PC-3 (cell line): ENCODE measurements at regions not wholly inside any gene's neighbourhood (a gene's known extent, or its start where the extent isn't known, plus 50 kb on each side); places are given as distances from the start of the nearest gene placed in this dataset.

Experiments
- ATAC-seq: fragments of 200-7000 bp; cut with Tn5 transposase; 2 replicates; pipeline ENCODE4 v1.9.1; 2020; ENCODE audit warnings: mild to moderate bottlenecking, moderate library complexity
- BruUV-seq: library from RNA; stranded (reverse); fragments of 400-500 nt; replicated peaks from 2 replicates; lab custom pipeline; 2021; lab: Mats Ljungman, UMichigan
- CTCF ChIA-PET: fragments of 300-600 bp; sonication (Branson Sonifier 250); formaldehyde crosslinking; loops from one replicate; lab custom pipeline; 2022; ENCODE audit warnings: antibody characterized with exemption; lab: Charles Lee
- POLR2A ChIA-PET: fragments of 300-600 bp; sonication (Branson Sonifier 250); formaldehyde crosslinking; loops from one replicate; lab custom pipeline; 2022; ENCODE audit warnings: antibody characterized with exemption; ENCODE audit not compliant: unreplicated experiment; lab: Charles Lee
- DNase-seq: peaks from one replicate; pipeline ENCODE4 v3.0.0-alpha.2; 2015
- H2AFZ ChIP-seq: fragments of 300-600 bp; sonication (generic); 2 replicates; pipeline ENCODE4 v1.6.0; 2016; ENCODE audit warnings: antibody characterized with exemption, low read length
- H3F3A ChIP-seq: fragments of 300-600 bp; sonication (generic); one replicate; pipeline ENCODE4 v1.6.0; 2017; ENCODE audit warnings: antibody characterized with exemption, low read length, control low read depth, mild to moderate bottlenecking; ENCODE audit not compliant: unreplicated experiment
- H3K27ac ChIP-seq: fragments of 300-600 bp; sonication (generic); 2 replicates; pipeline ENCODE4 v1.5.1; 2016; ENCODE audit warnings: mild to moderate bottlenecking, low read length
- H3K27me3 ChIP-seq: fragments of 300-600 bp; sonication (generic); 2 replicates; pipeline ENCODE4 v1.6.1; 2016; ENCODE audit warnings: low read length, mixed read lengths
- H3K36me3 ChIP-seq: fragments of 300-600 bp; sonication (generic); 2 replicates; pipeline ENCODE4 v1.6.1; 2016; ENCODE audit warnings: low read depth, mixed run types, low read length, mixed read lengths
- H3K4me1 ChIP-seq: fragments of 300-600 bp; sonication (generic); 2 replicates; pipeline ENCODE4 v1.5.1; 2016; ENCODE audit warnings: low read length; ENCODE audit not compliant: insufficient read depth
- H3K4me2 ChIP-seq: fragments of 300-600 bp; sonication (generic); 2 replicates; pipeline ENCODE4 v1.6.0; 2016; ENCODE audit warnings: low read length
- H3K4me3 ChIP-seq: fragments of 300-600 bp; sonication (generic); 2 replicates; pipeline ENCODE4 v1.5.1; 2016; ENCODE audit warnings: mild to moderate bottlenecking, low read length, mixed read lengths
- H3K79me2 ChIP-seq: fragments of 300-600 bp; sonication (generic); 2 replicates; pipeline ENCODE4 v1.6.1; 2017; ENCODE audit warnings: low read length, mixed read lengths
- H3K9ac ChIP-seq: fragments of 300-600 bp; sonication (generic); 2 replicates; pipeline ENCODE4 v1.6.0; 2016; ENCODE audit warnings: mild to moderate bottlenecking, low read length
- H3K9me2 ChIP-seq: fragments of 300-600 bp; sonication (generic); replicated peaks from 2 replicates; pipeline ENCODE4 v1.6.1; 2016; ENCODE audit warnings: mixed run types, low read length, mixed read lengths
- H3K9me3 ChIP-seq: fragments of 300-600 bp; sonication (generic); 2 replicates; pipeline ENCODE4 v1.6.1; 2016; ENCODE audit warnings: low read length, mixed read lengths
- H4K20me1 ChIP-seq: fragments of 300-600 bp; sonication (generic); 2 replicates; pipeline ENCODE4 v1.6.1; 2016; ENCODE audit warnings: low read length, mixed read lengths
- EZH2 ChIP-seq: fragments of 300-600 bp; sonication (generic); IDR thresholded peaks from one replicate; pipeline ENCODE4 v1.6.1; 2017; ENCODE audit warnings: antibody characterized with exemption, mild to moderate bottlenecking, low read length; ENCODE audit not compliant: unreplicated experiment
- EZH2phosphoT487 ChIP-seq: fragments of 300-600 bp; sonication (generic); IDR thresholded peaks from 2 replicates; pipeline ENCODE4 v1.6.1; 2018; ENCODE audit warnings: mild to moderate bottlenecking, antibody characterized with exemption, low read length, borderline replicate concordance
- intact Hi-C: fragments of 100-400 bp; cut with micrococcal nuclease; formaldehyde crosslinking; loops from 2 replicates; pipeline ENCODE4 v1.9.0; 2023
- TF ChIP-seq, protein P1 (sequence below): fragments of 300-600 bp; sonication (generic); conservative IDR thresholded peaks from 2 replicates; pipeline ENCODE4 v1.5.1; 2017; ENCODE audit warnings: antibody characterized with exemption, low read depth, mild to moderate bottlenecking, low read length

DNA sequence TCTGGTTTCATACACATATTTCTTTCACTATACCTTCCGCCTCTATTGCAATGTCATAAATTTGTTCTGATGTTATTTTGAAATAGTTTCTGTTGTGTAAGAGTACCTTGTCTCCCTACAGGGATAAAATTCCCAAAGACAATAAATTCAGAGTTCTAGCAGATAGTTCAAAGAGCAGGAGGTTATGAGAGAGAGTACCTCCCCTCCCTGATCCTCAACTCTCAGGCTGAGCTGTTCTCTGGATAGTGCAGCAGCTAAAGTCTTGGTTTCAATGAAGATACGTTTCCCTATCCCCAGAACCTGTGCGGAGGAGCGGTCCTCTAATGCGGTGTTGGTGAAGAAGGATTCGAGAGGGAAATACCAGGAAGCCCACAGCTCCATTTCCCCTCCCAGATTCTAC lies 190.2 kb upstream of the CPHXL start:
- Histone ChIP-seq H3K9me3 (no peaks in the 10 kb centered on the region), H3K79me2 (no peaks in the 10 kb centered on the region), H3K27ac (no peak overlapping the region), H2AFZ (no peak overlapping the region), H3K36me3 (no peaks in the 10 kb centered on the region), H3K4me1 (no peaks in the 10 kb centered on the region), H3K27me3 (peaks cover 58% of the 10 kb centered on the region), H3K9ac (no peak overlapping the region), H3K9me2 (no peaks in the 10 kb centered on the region), H3K4me3 (no peak overlapping the region), H3K4me2 (no peak overlapping the region), H3F3A (no peaks in the 10 kb centered on the region), H4K20me1 (no peaks in the 10 kb centered on the region)
- BruUV-seq = no TSS peak
- intact Hi-C loops = no loop called here
- no peak for ATAC-seq
- CTCF ChIA-PET = no interaction called here
- DNase-seq = no peak
- POLR2A ChIA-PET = no interaction called here
- TF ChIP-seq, protein P1, sequence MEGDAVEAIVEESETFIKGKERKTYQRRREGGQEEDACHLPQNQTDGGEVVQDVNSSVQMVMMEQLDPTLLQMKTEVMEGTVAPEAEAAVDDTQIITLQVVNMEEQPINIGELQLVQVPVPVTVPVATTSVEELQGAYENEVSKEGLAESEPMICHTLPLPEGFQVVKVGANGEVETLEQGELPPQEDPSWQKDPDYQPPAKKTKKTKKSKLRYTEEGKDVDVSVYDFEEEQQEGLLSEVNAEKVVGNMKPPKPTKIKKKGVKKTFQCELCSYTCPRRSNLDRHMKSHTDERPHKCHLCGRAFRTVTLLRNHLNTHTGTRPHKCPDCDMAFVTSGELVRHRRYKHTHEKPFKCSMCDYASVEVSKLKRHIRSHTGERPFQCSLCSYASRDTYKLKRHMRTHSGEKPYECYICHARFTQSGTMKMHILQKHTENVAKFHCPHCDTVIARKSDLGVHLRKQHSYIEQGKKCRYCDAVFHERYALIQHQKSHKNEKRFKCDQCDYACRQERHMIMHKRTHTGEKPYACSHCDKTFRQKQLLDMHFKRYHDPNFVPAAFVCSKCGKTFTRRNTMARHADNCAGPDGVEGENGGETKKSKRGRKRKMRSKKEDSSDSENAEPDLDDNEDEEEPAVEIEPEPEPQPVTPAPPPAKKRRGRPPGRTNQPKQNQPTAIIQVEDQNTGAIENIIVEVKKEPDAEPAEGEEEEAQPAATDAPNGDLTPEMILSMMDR = no peak
- no peak for TF ChIP-seq EZH2phosphoT487
- TF ChIP-seq EZH2 = no peak

DNA sequence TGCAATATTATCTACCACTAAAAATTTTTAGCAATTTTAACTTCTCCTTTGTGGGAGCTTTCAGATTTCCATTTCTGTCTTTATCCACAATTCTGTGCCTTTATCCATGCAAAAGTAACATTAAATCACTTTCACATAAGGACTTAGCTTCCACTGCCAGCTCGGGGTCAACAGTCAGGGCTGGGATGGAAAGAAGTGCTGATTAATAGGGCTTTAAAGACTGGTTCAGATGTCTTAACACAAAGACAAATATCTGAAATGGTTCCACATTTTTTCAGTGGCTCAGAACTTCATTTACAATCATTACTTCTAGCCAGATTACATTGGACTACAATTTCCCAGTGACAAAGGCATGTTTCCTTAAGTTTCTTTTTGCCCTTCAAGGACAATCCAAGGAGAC lies 191.8 kb upstream of the CPHXL start:
- H3K9ac ChIP-seq = no peak overlapping the region
- no TSS peak for BruUV-seq
- peaks cover 60% of the 10 kb centered on the region for H3K27me3 ChIP-seq
- no peaks in the 10 kb centered on the region for H4K20me1 ChIP-seq
- TF ChIP-seq EZH2phosphoT487 = no peak
- TF ChIP-seq, protein P1 = no peak
- H3K9me3 ChIP-seq = no peaks in the 10 kb centered on the region
- H3K9me2 ChIP-seq = no peaks in the 10 kb centered on the region
- CTCF ChIA-PET = no interaction called here
- DNase-seq = no peak
- no peaks in the 10 kb centered on the region for H3K36me3 ChIP-seq
- no peaks in the 10 kb centered on the region for H3F3A ChIP-seq
- no peaks in the 10 kb centered on the region for H3K4me1 ChIP-seq
- no peak for ATAC-seq
- H2AFZ ChIP-seq = no peak overlapping the region
- H3K79me2 ChIP-seq = no peaks in the 10 kb centered on the region
- no peak overlapping the region for H3K27ac ChIP-seq
- no peak overlapping the region for H3K4me3 ChIP-seq
- intact Hi-C loops = no loop called here
- H3K4me2 ChIP-seq = no peak overlapping the region
- POLR2A ChIA-PET = no interaction called here

DNA sequence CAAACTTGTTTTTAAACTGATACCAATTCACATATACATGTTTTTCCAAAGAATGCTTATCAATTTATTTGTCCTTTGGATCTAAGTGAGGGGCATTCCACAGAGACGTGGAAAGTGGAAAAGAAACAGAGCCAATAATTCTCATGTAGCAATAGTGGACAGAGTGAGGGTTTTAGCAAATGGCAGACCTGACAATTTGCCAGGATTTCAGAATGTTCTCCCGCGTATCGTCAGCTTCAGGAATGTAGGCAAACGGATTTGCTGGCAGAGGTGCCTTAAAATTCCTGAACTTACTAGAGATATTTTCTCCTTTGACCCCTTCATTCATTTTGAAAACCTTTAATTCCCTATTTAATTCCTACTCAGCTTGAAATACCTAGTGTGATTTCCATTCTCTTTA lies 193.4 kb upstream of the CPHXL start:
- Histone ChIP-seq H3K4me3 (no peak overlapping the region), H3K79me2 (no peaks in the 10 kb centered on the region), H3F3A (no peaks in the 10 kb centered on the region), H3K4me2 (no peak overlapping the region), H3K9me3 (no peaks in the 10 kb centered on the region), H3K27ac (no peak overlapping the region), H2AFZ (no peak overlapping the region), H3K36me3 (no peaks in the 10 kb centered on the region), H3K4me1 (no peaks in the 10 kb centered on the region), H3K27me3 (peaks cover 45% of the 10 kb centered on the region), H3K9ac (no peak overlapping the region), H4K20me1 (no peaks in the 10 kb centered on the region), H3K9me2 (no peaks in the 10 kb centered on the region)
- ChIA-PET CTCF (no interaction called here), POLR2A (no interaction called here)
- no peak for DNase-seq
- TF ChIP-seq EZH2 (no peak), EZH2phosphoT487 (no peak)
- TF ChIP-seq, protein P1 = no peak
- intact Hi-C loops = no loop called here
- no peak for ATAC-seq
- BruUV-seq = no TSS peak
